Esophagus squamous epithelium (tissue), 4 donors: ENCODE measurements at regions not wholly inside any gene's neighbourhood (a gene's known extent, or its start where the extent isn't known, plus 50 kb on each side); places are given as distances from the start of the nearest gene placed in this dataset.

ENCODE experiments used
- CTCF ChIP-seq, 6 experiments: fragments of 450-650 bp in 4 of 6; fragments of 200-600 bp in 2 of 6; sonication (generic) in 2 of 6; IDR thresholded peaks; one replicate each; pipeline ENCODE4 v1.5.1; 2016 to 2019; ENCODE audit warnings: antibody characterized with exemption in 6 of 6, mild to moderate bottlenecking in 4 of 6, moderate library complexity in 4 of 6
- POLR2A ChIP-seq, 4 donors: fragments of 450-650 bp; IDR thresholded peaks; one replicate each; pipeline ENCODE4 v1.6.1; 2017; ENCODE audit warnings: antibody characterized with exemption in 4 of 4, mild to moderate bottlenecking in 4 of 4, moderate library complexity in 3 of 4

GRCh38 chr3:110436209-110436608 lies 635.4 kb upstream of the NECTIN3 start:
- TF ChIP-seq POLR2A (IDR thresholded peaks at IDR 0.05) (no peak), CTCF (IDR thresholded peaks at IDR 0.05) (no peak)
